ENCODE measurements at regions not wholly inside any gene's neighbourhood (a gene's known extent, or its start where the extent isn't known, plus 50 kb on each side); places are given as distances from the start of the nearest gene placed in this dataset.

- Histone ChIP-seq H3K27ac (ENCODE audit: low read depth, low read length) (no peak overlapping the region), H3K4me1 (replicated peaks in 1 of 4; ENCODE audit: control insufficient read depth in 3 of 4, insufficient read depth in 4 of 4, low read length in 3 of 4) (no peaks in the 10 kb centered on the region), H2BK5ac (ENCODE audit: low read depth, low read length) (no peak overlapping the region), H4K5ac (ENCODE audit: insufficient read length, low read depth, low read length) (no peak overlapping the region), H3K23me2 (ENCODE audit: low read depth, low read length) (no peaks in the 10 kb centered on the region), H3K14ac (ENCODE audit: insufficient read length) (no peak overlapping the region), H4K8ac (ENCODE audit: extremely low read depth, insufficient read depth, low read length) (no peak overlapping the region), H3K36me3 (ENCODE audit: control insufficient read depth in 2 of 4, insufficient read depth in 4 of 4, low read length in 3 of 4) (no peaks in the 10 kb centered on the region; a peak in 1 of 8 replicates), H2BK20ac (ENCODE audit: low read length) (no peak overlapping the region), H2BK12ac (ENCODE audit: low read depth, low read length) (no peak overlapping the region), H3K27me3 (replicated peaks in 1 of 4; ENCODE audit: control insufficient read depth in 3 of 4, extremely low read depth in 1 of 4, insufficient read depth in 3 of 4, low read length in 3 of 4) (no peaks in the 10 kb centered on the region), H3K4me3 (ENCODE audit: extremely low read depth in 1 of 4, insufficient read depth in 2 of 4, low read depth in 3 of 4, low read length in 4 of 4) (no peak overlapping the region), H3K4me2 (ENCODE audit: insufficient read depth in 1 of 2, low read depth in 2 of 2, low read length in 2 of 2) (no peak overlapping the region), H3K9ac (replicated peaks in 1 of 4; ENCODE audit: extremely low read depth in 1 of 4, low read depth in 3 of 4, low read length in 3 of 4) (no peak overlapping the region), H2BK120ac (replicated peaks; ENCODE audit: low read depth, low read length) (no peak overlapping the region), H2BK15ac (ENCODE audit: low read length) (no peak overlapping the region), H4K20me1 (replicated peaks in 1 of 2; ENCODE audit: control insufficient read depth in 1 of 2, insufficient read depth in 2 of 2, low read length in 2 of 2) (no peaks in the 10 kb centered on the region), H4K91ac (replicated peaks; ENCODE audit: insufficient read length, low read length) (no peak overlapping the region), H3K4ac (replicated peaks; ENCODE audit: insufficient read length, low read depth, low read length) (no peak overlapping the region), H3K79me1 (ENCODE audit: low read depth, low read length) (no peaks in the 10 kb centered on the region), H2AFZ (ENCODE audit: low read length) (no peak overlapping the region), H2AK5ac (ENCODE audit: low read depth, low read length) (no peak overlapping the region), H3K56ac (replicated peaks; ENCODE audit: insufficient read length, low read depth, low read length) (no peak overlapping the region), H3K18ac (ENCODE audit: extremely low read depth, low read length) (no peak overlapping the region), H3K9me3 (ENCODE audit: insufficient read depth in 2 of 2, low read depth in 1 of 2, low read length in 1 of 2) (no peaks in the 10 kb centered on the region), H3K23ac (ENCODE audit: insufficient read length) (no peak overlapping the region), H3K79me2 (ENCODE audit: control insufficient read depth in 1 of 2, insufficient read depth in 2 of 2, low read length in 2 of 2) (no peaks in the 10 kb centered on the region)
- TF ChIP-seq EZH2 (IDR thresholded peaks at IDR 0.05; ENCODE audit: low read depth, low read length, severe bottlenecking) = no peak
- TF ChIP-seq BRCA1 (IDR thresholded peaks at IDR 0.05; ENCODE audit: low read depth, low read length) = no peak
- no peak for TF ChIP-seq SIN3A (conservative IDR thresholded peaks at IDR 0.05 in 1 of 2, IDR thresholded peaks at IDR 0.05 in 1 of 2; ENCODE audit: low read depth in 1 of 2, low read length in 2 of 2)
- ChIA-PET CTCF (ENCODE audit: partially characterized antibody) (no interaction called here), POLR2A (ENCODE audit: partially characterized antibody) (interaction anchor here (0.7 kb wide), 1 partner anchor 15 kb away, joined by 3 read pairs; no protein-coding TSS in a partner anchor)
- FAIRE-seq (no peak), DNase-seq (ENCODE audit: low read depth in 1 of 2, low spot score in 2 of 2) (no peak)
These were observed 164.1 kb upstream of the PPARGC1A start for GRCh38 chr4:24053934-24054333.
